Activated CD4-positive, alpha-beta T cell treated with anti-CD3 and anti-CD28 coated beads for 24 hours (primary cell): ENCODE measurements at regions not wholly inside any gene's neighbourhood (a gene's known extent, or its start where the extent isn't known, plus 50 kb on each side); places are given as distances from the start of the nearest gene placed in this dataset.
"Not testable (repeated sequence)": the region's sequence is repeated elsewhere in the genome, so short reads cannot be mapped to it uniquely, and the experiment has no call there.

Source experiments
- DNase-seq, 2 donors: peaks; one replicate each; pipeline ENCODE4 v3.0.0-alpha.2; 2020; ENCODE audit warnings: low read depth in 2 of 2

DNA sequence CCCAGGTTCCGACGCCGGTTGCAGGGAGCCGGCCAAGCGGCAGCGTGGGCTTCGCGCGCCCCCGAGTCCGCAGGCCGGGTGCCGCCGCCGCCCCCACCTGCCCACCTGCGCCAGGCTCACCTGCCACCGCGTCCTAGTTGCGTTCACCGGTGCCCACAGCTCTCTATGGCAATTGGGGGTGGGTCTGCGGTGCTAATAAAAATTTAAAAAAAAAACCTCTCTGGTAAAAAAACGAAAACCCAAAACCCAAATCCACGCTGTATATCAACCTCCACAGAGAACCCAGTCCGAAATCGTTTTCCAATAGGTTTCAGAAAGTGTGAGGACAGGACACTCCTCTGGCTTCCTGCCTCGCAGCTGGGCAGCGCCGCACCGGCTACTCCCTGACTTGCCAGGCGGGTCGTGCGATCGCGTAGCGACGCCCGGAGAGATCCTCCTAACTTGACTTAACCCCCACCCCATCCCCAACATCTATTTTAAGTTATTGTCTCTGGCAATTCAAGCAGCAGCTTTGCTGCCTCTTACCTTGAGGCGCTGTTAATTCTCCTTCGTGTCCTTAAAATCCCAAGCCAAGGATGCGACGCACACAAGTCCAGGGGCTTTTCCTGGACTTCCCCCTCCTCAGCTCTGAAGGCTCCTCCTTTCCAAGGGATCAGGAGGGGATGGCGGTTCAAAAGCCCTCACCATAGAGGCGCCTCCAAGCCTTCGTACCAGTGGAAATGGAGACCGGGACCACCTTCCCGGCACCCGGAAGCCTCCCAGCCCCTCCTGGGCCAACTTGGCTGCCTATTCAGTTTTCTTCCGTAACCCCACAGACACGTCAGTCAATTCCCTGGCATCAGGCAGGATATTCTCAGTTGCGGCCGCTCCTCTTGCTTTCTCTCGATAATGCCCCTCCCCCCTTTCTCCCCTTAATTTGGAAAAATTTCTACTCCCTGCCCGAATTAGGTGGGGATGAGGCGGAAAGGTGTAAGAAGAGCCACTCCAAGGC is 1639.4 kb upstream of the C9orf72 start:
- no peak for DNase-seq

DNA sequence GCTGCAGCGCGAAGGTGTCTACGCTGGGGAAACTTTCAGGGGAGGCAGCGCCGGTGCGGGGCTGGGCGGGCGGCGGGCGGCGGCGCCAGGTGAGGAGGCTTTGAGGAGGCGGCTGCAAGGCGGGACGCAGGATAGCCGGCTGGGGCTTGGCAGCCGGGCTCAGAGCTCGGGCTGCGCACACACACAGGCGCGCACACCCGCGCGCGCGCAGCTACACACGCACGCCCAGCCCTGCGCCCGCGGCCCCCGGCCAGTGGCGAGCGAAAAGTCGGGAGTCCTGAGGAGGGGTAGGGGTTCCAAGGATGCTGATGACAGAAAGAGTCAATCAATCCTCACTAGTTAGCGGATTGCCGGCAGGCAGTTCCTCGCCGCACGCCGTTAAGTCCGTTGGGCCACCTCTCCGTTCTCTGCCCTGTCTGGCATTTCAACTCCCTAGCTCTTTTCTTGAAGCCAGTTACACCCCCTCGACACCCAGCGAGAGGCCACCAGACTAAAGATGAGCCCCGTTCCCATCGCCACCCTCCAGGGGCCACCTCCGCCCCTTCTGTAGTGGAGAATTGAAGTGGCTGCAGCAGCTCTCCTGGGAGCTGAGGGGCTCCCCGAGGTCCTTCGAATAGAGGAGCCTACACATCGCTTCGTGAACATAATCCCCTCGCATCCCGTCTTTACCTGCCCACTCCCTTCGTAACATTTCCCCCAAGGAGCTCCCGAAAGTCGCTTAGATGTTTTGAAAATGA is 1640.3 kb upstream of the C9orf72 start, which contains the start of gene LINGO2:
Gene LINGO2 (minus strand): TSS at position 185 of the 737 bp plus-strand sequence.
- DNase-seq: no peak

DNA sequence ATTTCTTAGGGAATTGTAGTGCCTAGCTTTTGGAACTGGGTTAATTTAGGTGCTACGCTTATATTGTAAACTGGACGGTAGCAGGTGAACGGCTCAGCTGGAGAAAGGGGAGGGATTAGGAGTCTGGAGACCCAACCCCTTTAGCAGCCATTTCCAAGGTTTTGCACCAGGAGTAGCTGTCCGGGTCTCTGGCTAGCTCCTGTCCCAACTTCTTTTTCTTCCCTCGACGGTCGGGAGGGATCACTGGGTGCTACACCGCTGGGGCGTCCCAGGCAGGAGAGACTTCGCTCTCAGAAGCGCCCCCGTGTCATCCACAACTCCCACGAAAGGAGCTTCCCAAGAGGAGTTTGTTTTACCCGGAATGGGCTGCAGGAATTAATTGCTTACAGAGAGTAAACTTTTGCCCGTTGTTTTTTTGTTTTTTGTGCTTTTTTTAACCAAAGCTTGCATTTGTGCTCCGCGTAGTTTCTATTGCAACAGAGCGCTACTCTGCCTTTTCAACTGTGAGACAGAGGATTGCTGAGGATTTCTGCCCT is 1640.9 kb upstream of the C9orf72 start:
- no peak for DNase-seq

DNA sequence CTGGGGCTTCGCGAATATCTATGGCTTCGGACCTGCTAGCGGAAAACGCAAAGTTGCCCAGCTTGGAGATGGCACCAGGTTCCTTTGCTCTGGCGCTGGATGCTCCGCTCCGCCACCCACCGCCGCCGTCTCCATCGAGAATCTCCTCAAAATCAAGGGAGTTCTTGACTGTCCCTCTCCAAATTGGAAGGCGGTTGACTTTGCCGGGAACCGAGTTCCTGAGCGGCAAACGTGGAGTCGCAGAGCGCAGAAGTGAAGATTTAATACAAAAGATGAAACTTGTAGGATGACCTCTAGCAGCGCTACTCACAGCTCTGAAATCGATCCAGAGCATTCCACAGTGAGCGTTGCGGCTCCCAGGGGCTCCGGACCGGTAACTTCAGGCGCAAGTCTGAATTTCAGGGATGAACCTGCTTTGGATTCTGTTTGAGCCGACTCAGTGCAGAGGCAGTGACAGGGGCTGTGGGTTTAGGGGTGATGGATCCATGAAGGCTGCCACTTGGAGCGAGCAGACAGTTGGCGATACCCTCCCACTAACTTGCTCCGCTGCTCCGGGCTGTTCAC is 1641.5 kb upstream of the C9orf72 start:
- DNase-seq: no peak

DNA sequence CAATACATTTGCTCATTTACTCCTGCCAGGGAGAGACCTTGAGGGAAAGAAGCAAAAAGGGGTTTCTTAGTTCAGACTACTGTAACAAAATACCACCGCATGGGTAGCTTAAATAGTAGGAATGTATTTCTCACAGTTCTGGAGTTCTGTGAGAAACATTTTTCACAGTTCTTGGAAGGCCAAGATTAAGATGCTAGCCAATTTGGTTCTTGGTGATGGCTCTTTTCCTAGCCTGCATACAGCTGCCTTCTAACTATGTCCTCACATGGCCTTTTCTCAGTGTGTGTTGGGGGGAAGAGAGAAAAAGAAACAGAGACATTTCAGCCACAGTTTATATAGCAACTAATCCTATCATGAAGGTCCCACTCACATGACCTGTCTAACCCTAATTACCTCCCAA is 1644.7 kb upstream of the C9orf72 start:
- DNase-seq: no peak

DNA sequence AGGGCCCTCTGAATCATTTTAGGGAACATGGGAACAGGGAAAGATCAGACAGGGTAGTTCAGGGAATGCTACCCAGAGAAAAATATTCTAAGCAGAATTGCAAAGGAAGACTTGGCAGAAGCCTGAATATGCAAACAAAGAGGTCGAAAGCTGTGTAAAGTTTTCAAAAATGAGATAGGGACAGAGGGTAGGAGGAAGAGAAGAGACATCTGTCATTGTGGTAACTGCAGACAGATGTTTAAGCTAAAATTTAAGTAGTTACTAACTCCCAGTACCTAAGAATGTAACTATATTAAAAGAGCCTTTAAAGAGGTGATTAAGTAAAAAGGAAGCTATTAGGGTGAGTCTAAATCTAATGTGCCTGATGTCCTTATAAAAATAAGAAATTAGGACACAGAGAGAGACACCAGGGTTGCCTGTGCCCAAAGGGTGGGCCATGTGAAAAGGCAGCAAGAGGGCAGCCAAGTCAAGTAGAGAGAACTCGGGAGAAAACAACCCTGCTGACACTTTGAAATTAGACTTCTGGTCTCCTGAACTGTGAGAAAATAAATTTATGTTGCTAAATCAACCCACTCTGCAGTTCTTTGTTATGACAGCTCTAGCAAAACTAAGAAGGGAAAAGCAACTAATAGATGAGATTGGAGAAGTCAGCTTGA is 1647.4 kb upstream of the C9orf72 start:
- DNase-seq: no peak

DNA sequence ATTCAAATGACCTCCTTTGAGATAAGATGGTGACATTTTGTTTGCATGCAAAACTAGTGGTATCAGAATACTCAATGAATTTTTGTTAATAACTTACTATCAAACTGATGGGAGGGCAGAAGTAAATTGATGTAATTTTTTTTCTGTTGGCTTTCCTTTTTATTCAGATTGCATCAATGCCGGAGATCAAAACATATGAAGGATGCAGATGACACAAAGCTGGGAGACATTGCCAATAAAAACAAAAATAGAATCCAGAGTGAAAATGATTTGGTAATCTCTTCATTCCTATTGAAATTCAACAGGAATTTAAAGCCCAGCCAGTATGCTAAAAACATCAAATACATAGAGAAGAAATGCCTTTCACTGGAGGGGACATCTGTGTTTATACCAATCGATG is 1655.3 kb upstream of the C9orf72 start:
- no peak for DNase-seq

DNA sequence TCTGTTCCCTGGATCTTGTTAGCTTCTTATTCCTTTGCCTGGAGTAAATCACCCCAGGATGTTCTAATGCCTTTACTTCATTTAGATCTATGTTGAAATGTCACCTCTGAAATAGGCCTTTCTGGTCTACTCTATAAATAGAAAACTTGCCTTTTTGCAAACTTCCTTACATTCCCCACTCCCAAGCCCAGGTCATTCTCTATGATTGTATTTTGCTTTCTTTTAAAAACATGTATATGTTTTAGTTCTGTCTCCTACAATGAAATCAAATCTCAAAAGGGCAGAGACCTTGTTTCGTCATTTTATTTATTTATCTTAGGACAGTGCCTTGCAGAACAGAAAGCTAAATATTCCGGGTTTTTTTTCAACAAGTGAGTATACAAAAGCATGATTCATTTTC is 1657.7 kb upstream of the C9orf72 start:
- DNase-seq: no peak

DNA sequence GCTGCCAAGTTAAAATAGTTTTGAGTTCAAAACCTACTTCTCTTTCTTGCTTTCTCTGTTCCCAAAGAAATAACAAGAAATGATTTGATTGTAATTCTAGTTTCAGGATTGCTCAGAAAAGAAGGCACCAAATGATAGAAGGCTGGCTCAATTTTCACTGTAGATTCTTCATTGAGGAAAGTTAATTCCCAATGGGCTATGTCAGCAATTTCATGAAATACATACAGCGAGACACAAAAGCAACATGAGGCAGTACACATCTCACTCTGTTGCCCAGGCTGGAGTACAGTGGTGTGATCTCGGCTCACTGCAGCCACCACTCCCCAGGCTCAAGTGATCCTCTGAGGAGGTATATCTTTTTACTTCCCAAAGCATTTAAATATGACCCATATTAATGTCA is 1659.9 kb upstream of the C9orf72 start:
- no peak for DNase-seq

DNA sequence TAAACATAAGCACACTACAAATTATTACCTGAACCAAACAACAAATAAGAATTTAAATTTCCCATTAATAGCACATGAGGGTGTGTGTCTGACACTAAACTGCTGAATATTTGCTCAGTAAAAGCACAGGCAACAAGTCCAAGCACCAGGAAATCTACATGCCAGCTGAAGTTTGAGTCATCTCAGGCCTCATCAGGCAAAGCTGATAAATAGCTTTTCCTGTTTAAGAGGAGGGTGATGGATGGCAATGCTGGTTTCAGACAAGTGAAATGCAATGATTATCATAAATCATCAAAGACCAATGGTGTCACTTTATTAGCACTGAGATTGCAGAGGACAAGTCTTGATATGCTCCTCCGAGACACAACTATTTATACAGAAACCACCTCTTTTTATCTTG is 1668.0 kb upstream of the C9orf72 start:
- no peak for DNase-seq

DNA sequence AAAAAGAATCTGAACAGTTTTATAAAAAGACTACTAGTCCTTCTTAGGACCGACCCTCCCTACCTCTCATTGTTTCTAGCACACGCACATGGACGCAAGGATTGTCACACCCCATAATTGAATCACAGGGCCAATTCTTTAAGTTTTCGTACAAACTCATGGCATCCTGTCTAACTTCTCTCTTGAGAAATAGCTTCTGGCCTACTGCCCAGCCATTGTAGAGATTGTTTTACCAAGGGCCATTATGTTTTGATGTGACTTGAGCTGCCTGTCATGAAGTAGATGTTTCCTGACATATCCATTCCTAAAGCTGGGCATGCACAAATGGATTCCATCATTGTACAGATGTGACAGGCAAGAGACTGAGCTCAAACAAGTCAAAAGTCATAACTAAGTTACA is 1672.1 kb upstream of the C9orf72 start:
- no peak for DNase-seq

DNA sequence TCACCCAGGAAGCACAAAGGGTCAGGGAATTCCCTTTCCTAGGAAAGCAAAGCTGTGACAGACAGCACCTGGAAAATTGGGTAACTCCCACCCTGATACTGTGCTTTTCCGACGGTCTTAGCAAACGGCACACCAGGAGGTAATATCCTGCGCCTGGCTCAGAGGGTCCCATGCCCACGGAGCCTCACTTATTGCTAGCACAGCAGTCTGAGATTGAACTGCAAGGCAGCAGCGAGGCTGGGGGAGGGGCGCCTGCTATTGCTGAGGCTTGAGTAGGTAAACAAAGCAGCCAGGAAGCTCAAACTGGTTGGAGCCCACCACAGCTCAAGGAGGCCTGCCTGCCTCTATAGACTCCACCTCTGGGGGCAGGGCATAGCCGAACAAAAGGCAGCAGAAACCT is 1697.1 kb upstream of the C9orf72 start:
- DNase-seq: not testable (repeated sequence)

DNA sequence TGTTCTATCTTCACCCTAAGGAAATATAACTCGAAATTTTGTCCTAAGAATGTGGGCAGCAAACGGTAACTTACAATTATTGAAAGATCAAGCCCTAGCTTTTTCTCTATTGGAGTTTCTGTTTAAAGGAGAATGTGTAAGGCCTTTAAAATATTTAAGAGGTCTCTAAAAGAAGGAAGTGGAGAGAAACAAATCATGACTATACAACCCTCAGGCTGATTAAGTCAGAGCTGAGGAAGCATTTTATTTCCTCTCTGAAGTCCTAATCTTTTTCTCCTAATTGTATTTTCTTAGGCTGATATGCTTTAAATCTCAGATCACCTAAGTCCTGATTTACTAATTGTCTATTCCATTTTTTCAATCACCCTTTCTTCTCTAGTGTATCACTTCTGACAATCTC is 1708.8 kb upstream of the C9orf72 start:
- no peak for DNase-seq

DNA sequence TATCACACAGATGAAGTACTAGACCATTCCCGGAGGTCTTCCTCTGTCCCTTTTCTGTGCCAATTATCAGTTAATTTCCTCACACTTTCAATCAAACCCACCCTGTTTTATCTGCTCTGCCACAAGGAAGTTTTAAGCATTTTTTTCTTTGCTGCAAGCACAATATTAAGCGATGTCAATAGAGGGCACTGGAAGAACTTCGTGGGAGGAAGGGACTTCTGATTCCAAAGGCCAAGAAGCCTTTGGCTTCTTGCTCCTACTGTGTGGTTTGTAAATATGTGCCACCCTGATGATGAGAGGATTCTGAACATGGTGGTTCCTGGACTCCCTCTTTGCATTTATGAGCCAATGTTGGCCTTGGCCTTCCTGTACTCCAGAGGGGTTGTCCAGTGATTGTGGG is 1712.5 kb upstream of the C9orf72 start:
- no peak for DNase-seq

DNA sequence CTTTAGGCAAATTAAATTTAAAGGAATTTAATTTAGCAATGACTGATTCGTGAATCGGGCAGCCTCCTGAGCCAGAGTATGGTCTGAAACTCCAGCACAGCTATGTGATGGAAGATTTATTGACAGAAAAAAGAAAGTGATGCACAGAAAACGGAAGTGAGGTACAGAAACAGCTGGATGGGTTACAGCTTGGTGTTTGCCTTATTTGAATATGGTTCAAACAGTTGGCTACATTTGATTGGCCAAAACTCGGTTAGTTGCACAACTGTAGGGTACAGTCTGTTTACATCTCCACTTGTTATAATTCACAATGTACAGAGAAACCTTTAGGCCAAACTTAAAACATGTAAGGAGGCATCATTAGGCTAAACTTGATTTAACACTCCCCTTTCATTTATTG is 1716.1 kb upstream of the C9orf72 start:
- no peak for DNase-seq

DNA sequence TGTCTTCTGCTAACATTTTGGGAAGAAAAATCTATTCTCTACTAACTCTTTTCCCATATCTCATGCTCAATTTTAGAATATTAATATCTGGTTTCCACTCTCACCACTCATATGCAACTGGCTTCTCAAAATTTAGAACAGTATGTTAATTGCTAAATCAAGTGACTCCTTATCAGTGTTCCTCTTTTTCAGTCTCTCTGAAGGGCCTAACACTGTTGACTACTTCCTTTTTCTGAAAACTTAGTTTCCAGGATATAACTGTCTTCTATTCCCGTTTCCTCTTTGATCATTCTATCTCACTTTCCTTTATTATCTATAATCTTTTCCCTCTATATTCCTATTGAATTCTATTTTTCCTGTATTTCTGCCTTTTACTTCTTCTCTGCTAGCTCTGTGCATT is 1717.2 kb upstream of the C9orf72 start:
- no peak for DNase-seq

DNA sequence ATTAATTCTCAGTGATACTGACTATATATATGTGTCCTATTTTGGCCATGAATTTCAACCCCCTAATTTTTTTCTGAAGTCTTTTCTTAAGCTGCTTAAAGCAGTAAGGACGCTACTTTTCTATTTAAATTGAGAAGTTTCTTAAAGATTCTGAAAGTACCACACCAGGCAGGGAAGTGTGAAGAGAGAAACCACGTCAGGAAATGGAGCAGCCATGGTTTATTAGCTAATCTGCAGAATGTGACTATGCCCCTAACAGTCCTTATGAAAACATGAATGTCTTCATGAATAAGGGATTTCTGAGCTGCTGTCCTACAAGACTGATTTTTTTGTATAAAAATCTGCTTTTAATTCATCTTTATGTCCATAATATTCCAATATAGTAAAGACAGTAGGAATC is 1724.3 kb upstream of the C9orf72 start:
- DNase-seq: no peak

DNA sequence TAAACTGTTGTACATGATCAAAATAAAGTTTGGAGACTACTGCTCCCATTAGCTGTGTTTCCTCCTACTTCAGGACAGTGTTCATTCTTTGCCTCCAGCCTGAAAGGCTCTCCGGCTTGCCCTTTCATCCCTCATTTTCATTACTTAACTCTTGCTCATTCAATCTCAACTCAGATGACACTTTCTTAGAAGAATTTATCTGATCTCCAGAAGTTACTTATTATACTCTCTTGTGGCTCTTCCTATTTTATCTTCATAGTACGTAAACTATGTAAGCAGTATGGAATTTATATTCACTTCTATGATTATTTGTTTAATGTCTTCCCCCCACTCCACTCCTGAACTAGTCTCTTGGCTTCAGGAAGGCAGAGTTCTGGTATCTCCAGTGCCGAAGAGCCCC is 1737.9 kb upstream of the C9orf72 start:
- no peak for DNase-seq

DNA sequence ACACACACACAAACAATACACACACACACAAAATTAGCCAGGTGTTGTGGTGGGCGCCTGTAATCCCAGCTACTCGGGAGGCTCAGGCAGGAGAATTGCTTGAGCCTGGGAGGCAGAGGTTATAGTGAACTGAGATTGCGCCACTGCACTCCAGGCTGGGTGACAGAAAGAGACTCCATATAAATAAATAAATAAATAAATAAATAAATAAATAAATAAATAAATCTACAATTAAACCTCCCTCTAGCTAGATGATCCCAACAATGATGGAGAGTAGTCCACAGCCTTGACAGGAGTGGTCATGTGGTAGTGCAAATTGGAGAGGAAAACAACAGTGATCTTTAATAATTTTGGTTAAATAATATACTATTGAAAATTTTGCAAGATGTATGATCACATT is 1739.0 kb upstream of the C9orf72 start:
- DNase-seq: no peak

DNA sequence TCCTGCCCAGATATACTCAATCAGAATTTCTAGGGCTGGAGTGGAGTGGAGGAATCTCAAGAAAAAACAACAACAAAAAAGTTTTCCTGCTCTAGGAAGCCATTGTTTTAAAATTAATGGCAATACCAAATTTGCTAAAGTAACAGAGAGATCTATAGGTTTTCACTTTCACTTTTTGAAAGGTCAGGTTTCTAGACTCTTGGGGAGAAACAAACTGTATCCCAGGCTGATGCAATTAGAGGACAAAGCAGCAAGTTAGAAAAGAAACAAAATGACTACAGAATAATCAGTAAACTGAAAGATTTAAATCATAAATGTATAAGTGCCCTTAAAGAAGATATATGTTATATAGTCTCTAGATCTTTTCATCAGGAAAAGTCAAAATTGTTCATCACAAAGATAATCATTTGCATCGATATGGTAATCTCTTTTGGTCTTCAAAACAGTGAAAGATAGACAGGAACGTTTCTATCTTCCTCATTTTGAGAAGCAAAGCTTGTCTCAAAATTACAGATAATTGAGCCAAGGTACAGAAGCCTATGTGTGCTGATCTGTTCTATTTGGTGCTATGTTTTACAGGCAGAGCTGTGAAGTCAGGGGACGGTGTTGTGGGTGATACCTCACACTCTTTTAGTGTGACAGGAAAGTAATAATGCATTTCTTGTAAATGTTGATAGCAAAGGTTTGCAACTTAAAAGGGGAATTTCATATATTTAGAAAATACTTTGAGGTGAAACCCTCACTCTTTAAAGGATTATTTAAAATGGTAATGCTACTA is 1746.6 kb upstream of the C9orf72 start:
- DNase-seq: no peak

DNA sequence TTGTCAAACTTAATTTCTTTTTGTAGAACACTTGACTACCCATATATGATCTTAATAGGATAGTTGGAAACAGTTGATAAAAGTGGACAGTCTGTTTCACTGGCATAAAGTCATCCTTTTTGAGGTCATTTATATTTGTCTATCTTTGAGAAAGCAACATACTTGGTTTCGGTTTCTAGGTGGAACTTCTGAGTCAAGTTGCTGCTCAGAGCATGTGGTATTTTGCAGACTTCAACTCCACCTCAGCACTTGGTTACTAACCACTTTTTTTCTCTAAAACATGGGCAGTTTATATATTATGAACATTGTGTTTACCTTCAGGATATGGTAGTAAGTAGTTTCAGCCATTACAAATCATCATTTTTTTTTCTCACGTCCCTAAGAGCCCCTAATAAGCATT is 1749.0 kb upstream of the C9orf72 start:
- DNase-seq: no peak
